HepG2 (cell line): ENCODE measurements at regions not wholly inside any gene's neighbourhood (a gene's known extent, or its start where the extent isn't known, plus 50 kb on each side); places are given as distances from the start of the nearest gene placed in this dataset.

Experiments used
- ATAC-seq: fragments of 200-7000 bp; cut with Tn5 transposase; 3 replicates; pipeline ENCODE4 v1.9.1; 2020; ENCODE audit warnings: mild to moderate bottlenecking, moderate library complexity
- BruUV-seq: library from RNA; stranded (reverse); fragments of 400-500 nt; replicated peaks from 2 replicates; lab custom pipeline; 2021; lab: Mats Ljungman, UMichigan
- CTCF ChIA-PET: fragments of 300-600 bp; formaldehyde crosslinking; extraction: SDS; loops from one replicate; lab custom pipeline; 2021; ENCODE audit warnings: low total read pairs, inconsistent platforms, low intra/inter-chr PET ratio; lab: Yijun Ruan, JAX
- POLR2A ChIA-PET: fragments of 350-600 bp; sonication (Branson Sonifier 250); formaldehyde crosslinking; loops from one replicate; lab custom pipeline; 2020; ENCODE audit warnings: antibody characterized with exemption, inconsistent platforms; lab: Yijun Ruan, JAX
- DNase-seq: peaks from one replicate; pipeline ENCODE4 v3.0.0-alpha.2; 2015; ENCODE audit warnings: low spot score
- FAIRE-seq: peaks from 3 replicates; lab custom pipeline; 2011; peaks lifted over from hg19 to GRCh38; lab: Jason Lieb, UNC
- H2AFZ ChIP-seq: one replicate; pipeline ENCODE4 v1.6.1; 2011; ENCODE audit warnings: low read length, inconsistent platforms
- H3K27ac ChIP-seq: fragments of 300-600 bp; 3 replicates; pipeline ENCODE4 v1.8.0; 2011; ENCODE audit warnings: mixed run types, mild to moderate bottlenecking, mixed read lengths, low read length, inconsistent platforms; ENCODE audit not compliant: insufficient read depth; ENCODE audit errors: extremely low read length
- H3K27me3 ChIP-seq, 2 experiments: fragments of 200-600 bp in 1 of 2; 2 replicates in 1 of 2; 3 replicates in 1 of 2; pipeline versions ENCODE4 v1.6.0 to v1.8.0; 2011; ENCODE audit warnings: low read length in 2 of 2, mild to moderate bottlenecking in 2 of 2, moderate library complexity in 2 of 2, inconsistent platforms in 1 of 2; ENCODE audit not compliant: insufficient read depth in 2 of 2, control insufficient read depth in 1 of 2
- H3K36me3 ChIP-seq, 2 experiments: fragments of 200-600 bp in 1 of 2; replicated peaks in 1 of 2; 2 replicates in 1 of 2; 3 replicates in 1 of 2; pipeline versions ENCODE4 v1.5.1 to v1.8.0; 2011; ENCODE audit warnings: low read length in 2 of 2, inconsistent platforms in 1 of 2; ENCODE audit not compliant: insufficient read depth in 2 of 2, control insufficient read depth in 1 of 2
- H3K4me1 ChIP-seq: 2 replicates; pipeline ENCODE4 v1.5.1; 2012; ENCODE audit warnings: low read length, inconsistent platforms; ENCODE audit not compliant: insufficient read depth
- H3K4me2 ChIP-seq: 2 replicates; pipeline ENCODE4 v1.6.0; 2011; ENCODE audit warnings: low read depth, low read length, inconsistent platforms
- H3K4me3 ChIP-seq, 3 experiments: fragments of 200-600 bp in 1 of 3; sonication (generic), shearing (Covaris generic) in 1 of 3; replicated peaks in 1 of 3; 2 replicates each; pipeline ENCODE4 v1.5.1; 2011 to 2016; ENCODE audit warnings: low read length in 3 of 3, inconsistent platforms in 2 of 3, low read depth in 2 of 3, mild to moderate bottlenecking in 2 of 3, control low read depth in 1 of 3, mixed read lengths in 1 of 3; ENCODE audit not compliant: insufficient read depth in 1 of 3
- H3K79me2 ChIP-seq: one replicate; pipeline ENCODE4 v1.6.1; 2011; ENCODE audit warnings: low read length, inconsistent platforms; ENCODE audit not compliant: insufficient read depth
- H3K9ac ChIP-seq: 2 replicates; pipeline ENCODE4 v1.6.0; 2011; ENCODE audit warnings: mild to moderate bottlenecking, low read depth, low read length, inconsistent platforms; ENCODE audit not compliant: insufficient read depth
- H3K9me3 ChIP-seq: 2 replicates; pipeline ENCODE4 v1.5.1; 2012; ENCODE audit warnings: mild to moderate bottlenecking, low read length
- H4K20me1 ChIP-seq: 2 replicates; pipeline ENCODE4 v1.6.0; 2011; ENCODE audit warnings: inconsistent platforms, mild to moderate bottlenecking, low read length, moderate library complexity; ENCODE audit not compliant: insufficient read depth
- FOXP1 ChIP-seq, 2 experiments: fragments of 450-650 bp in 1 of 2; IDR thresholded peaks; 2 replicates each; pipeline ENCODE4 v1.6.1; 2017 to 2018; ENCODE audit warnings: antibody characterized with exemption in 1 of 2
- HNF4A ChIP-seq: sonication (generic); formaldehyde crosslinking; IDR thresholded peaks from 2 replicates; pipeline ENCODE4 v1.4.0; 2020; ENCODE audit warnings: missing genetic modification reagents
- MBD4 ChIP-seq: IDR thresholded peaks from 2 replicates; pipeline ENCODE4 v1.6.1; 2012; ENCODE audit warnings: low read length, inconsistent platforms, borderline replicate concordance
- MEIS2 ChIP-seq: sonication (generic); formaldehyde crosslinking; IDR thresholded peaks from 2 replicates; pipeline ENCODE4 v1.9.0; 2021; ENCODE audit warnings: mild to moderate bottlenecking, missing genetic modification reagents
- MXI1 ChIP-seq: IDR thresholded peaks from 3 replicates; pipeline ENCODE4 v1.6.1; 2012; ENCODE audit warnings: low read depth, low read length, inconsistent platforms, borderline replicate concordance
- ZNF33A ChIP-seq: sonication (generic); formaldehyde crosslinking; IDR thresholded peaks from 2 replicates; pipeline ENCODE4 v1.5.1; 2020; ENCODE audit warnings: missing genetic modification reagents, mild to moderate bottlenecking, moderate library complexity, borderline replicate concordance
- ZNF543 ChIP-seq: sonication (generic); formaldehyde crosslinking; IDR thresholded peaks from 2 replicates; pipeline ENCODE4 v1.4.0; 2020; ENCODE audit warnings: mild to moderate bottlenecking, missing genetic modification reagents
- ZNF670 ChIP-seq: sonication (generic); formaldehyde crosslinking; IDR thresholded peaks from 2 replicates; pipeline ENCODE4 v1.8.0; 2022; ENCODE audit warnings: mild to moderate bottlenecking, missing genetic modification reagents, borderline replicate concordance
- WGBS: methylation state at CpG from one replicate; pipeline ENCODE4 v1.1.6; 2017; ENCODE audit warnings: low lambda C conversion rate; 5-methylcytosine and 5-hydroxymethylcytosine counted together
- in situ Hi-C: cut with HindIII; loops from 2 replicates; pipeline ENCODE4 v1.10.0; 2017; ENCODE audit warnings: low pct_unique_long_range_greater_than_20kb; ENCODE audit not compliant: extremely low pct_ligation_motif_present
- intact Hi-C: fragments of 100-400 bp; cut with micrococcal nuclease; formaldehyde crosslinking; loops from one replicate; pipeline ENCODE4 v1.10.0; 2022; ENCODE audit not compliant: unreplicated experiment
- TF ChIP-seq, protein P1 (sequence below): sonication (generic); formaldehyde crosslinking; IDR thresholded peaks from 2 replicates; pipeline ENCODE4 v1.4.0; 2020; ENCODE audit warnings: missing genetic modification reagents, borderline replicate concordance
- TF ChIP-seq, protein P2 (sequence below): sonication (generic); formaldehyde crosslinking; IDR thresholded peaks from 2 replicates; pipeline ENCODE4 v1.8.0; 2022; ENCODE audit warnings: mild to moderate bottlenecking, missing genetic modification reagents
- TF ChIP-seq, protein P3 (sequence below): sonication (generic); formaldehyde crosslinking; IDR thresholded peaks from 2 replicates; pipeline ENCODE4 v1.5.1; 2020; ENCODE audit warnings: mild to moderate bottlenecking, missing genetic modification reagents, borderline replicate concordance

DNA sequence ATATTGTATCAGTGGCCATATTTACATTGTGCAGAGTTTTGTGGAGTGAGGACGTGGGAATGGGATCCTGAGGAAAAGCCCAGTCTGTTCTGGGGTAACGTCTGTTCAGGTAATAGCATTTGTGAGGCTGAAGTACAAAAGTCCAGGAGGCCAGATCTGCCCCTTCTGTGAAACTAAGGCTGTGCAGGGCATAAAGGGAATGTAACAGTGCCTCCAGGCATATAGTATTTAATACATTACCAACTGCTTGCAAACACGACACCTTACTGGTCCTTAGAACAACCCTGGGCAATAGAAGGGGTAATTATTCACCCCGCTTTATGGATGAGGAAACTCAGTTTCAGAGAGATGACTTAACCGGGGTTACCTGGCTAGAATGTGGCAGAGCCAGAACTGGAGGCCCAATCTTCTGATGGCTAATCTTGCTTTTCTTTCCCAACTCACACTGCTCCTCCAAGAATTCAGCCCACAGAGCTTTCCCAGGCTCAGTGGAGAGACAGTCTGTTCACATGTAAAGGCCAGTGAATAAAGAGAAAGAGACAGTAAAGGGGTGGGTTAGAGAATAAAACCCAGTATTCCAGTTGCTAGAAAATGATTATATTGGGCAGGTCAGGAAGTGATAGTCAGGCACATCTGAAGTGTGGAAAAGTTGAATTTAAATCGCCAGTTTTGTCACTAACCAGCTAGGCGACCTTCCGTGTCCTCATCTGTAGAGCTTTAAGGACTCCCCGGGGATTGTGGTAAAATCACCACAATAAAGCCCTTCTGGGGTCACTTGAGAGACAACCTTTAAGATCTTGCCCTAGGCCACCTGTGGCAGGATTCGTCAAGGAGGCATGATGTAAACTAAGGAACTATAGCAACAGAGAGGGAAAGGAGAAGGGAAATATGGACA, 280.7 kb upstream of the CITED2 start (continued):
- TF ChIP-seq, protein P1, sequence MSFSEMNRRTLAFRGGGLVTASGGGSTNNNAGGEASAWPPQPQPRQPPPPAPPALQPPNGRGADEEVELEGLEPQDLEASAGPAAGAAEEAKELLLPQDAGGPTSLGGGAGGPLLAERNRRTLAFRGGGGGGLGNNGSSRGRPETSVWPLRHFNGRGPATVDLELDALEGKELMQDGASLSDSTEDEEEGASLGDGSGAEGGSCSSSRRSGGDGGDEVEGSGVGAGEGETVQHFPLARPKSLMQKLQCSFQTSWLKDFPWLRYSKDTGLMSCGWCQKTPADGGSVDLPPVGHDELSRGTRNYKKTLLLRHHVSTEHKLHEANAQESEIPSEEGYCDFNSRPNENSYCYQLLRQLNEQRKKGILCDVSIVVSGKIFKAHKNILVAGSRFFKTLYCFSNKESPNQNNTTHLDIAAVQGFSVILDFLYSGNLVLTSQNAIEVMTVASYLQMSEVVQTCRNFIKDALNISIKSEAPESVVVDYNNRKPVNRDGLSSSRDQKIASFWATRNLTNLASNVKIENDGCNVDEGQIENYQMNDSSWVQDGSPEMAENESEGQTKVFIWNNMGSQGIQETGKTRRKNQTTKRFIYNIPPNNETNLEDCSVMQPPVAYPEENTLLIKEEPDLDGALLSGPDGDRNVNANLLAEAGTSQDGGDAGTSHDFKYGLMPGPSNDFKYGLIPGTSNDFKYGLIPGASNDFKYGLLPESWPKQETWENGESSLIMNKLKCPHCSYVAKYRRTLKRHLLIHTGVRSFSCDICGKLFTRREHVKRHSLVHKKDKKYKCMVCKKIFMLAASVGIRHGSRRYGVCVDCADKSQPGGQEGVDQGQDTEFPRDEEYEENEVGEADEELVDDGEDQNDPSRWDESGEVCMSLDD (CRISPR knock-in tag), result no peak
- TF ChIP-seq, all 625 proteins: peak for 5

DNA sequence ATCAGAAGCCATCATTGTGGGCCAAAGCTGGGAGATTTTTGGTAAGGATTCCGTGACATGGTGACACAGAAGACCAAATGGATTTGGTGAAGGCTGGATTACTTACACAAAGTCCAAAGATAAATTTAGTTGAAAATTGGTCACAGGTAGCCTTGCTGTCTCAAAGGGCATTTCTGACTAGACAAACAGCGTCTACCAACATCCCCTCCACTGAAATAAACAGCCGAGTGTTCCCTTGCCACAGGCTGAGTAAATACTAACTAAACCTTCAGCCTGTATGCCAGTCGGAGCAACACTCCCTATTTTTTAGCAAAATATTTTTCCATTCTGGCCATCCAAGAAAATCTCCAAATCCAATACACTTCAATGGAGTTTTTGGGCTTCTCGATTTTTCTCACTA, 279.9 kb upstream of the CITED2 start:
- no peak for FAIRE-seq
- WGBS, result 2% methylated on average over 5 of the region's 5 CpGs
- in situ Hi-C loops, result no loop called here
- no peak overlapping the region for H3K27ac ChIP-seq
- BruUV-seq, result no TSS peak
- H3K36me3 ChIP-seq, result no peaks in the 10 kb centered on the region
- intact Hi-C loops, result no loop called here
- peak; percentile 12 for DNase-seq
- peak overlapping the region in 1 of 3 experiments; percentile 2; a peak in 3 of 6 replicates for H3K4me3 ChIP-seq
- no peaks in the 10 kb centered on the region for H3K9me3 ChIP-seq
- ATAC-seq, result peak; percentile 82
- ChIA-PET CTCF (no interaction called here), POLR2A (no interaction called here)
- no peak overlapping the region for H2AFZ ChIP-seq
- no peaks in the 10 kb centered on the region for H4K20me1 ChIP-seq
- peaks cover 0 to 7% of the 10 kb centered on the region in 2 experiments; a peak in 1 of 5 replicates for H3K27me3 ChIP-seq
- peak overlapping the region; percentile 64 for H3K4me2 ChIP-seq
- no peak overlapping the region for H3K9ac ChIP-seq
- no peaks in the 10 kb centered on the region for H3K79me2 ChIP-seq
- peaks cover 31% of the 10 kb centered on the region for H3K4me1 ChIP-seq
- TF ChIP-seq, protein P2, sequence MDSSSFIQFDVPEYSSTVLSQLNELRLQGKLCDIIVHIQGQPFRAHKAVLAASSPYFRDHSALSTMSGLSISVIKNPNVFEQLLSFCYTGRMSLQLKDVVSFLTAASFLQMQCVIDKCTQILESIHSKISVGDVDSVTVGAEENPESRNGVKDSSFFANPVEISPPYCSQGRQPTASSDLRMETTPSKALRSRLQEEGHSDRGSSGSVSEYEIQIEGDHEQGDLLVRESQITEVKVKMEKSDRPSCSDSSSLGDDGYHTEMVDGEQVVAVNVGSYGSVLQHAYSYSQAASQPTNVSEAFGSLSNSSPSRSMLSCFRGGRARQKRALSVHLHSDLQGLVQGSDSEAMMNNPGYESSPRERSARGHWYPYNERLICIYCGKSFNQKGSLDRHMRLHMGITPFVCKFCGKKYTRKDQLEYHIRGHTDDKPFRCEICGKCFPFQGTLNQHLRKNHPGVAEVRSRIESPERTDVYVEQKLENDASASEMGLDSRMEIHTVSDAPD (CRISPR knock-in tag), result peak; percentile 58
- peak; percentile 55 for TF ChIP-seq HNF4A
- TF ChIP-seq MXI1, result no peak
- no peak for TF ChIP-seq ZNF543 (CRISPR knock-in tag)
- TF ChIP-seq ZNF670 (CRISPR knock-in tag), result 0 out of 2 replicates have a peak, but pooled peaks have one; percentile 63
- no peak for TF ChIP-seq MBD4
- TF ChIP-seq ZNF33A (CRISPR knock-in tag), result 0 out of 2 replicates have a peak, but pooled peaks have one; percentile 65
- TF ChIP-seq, protein P3, sequence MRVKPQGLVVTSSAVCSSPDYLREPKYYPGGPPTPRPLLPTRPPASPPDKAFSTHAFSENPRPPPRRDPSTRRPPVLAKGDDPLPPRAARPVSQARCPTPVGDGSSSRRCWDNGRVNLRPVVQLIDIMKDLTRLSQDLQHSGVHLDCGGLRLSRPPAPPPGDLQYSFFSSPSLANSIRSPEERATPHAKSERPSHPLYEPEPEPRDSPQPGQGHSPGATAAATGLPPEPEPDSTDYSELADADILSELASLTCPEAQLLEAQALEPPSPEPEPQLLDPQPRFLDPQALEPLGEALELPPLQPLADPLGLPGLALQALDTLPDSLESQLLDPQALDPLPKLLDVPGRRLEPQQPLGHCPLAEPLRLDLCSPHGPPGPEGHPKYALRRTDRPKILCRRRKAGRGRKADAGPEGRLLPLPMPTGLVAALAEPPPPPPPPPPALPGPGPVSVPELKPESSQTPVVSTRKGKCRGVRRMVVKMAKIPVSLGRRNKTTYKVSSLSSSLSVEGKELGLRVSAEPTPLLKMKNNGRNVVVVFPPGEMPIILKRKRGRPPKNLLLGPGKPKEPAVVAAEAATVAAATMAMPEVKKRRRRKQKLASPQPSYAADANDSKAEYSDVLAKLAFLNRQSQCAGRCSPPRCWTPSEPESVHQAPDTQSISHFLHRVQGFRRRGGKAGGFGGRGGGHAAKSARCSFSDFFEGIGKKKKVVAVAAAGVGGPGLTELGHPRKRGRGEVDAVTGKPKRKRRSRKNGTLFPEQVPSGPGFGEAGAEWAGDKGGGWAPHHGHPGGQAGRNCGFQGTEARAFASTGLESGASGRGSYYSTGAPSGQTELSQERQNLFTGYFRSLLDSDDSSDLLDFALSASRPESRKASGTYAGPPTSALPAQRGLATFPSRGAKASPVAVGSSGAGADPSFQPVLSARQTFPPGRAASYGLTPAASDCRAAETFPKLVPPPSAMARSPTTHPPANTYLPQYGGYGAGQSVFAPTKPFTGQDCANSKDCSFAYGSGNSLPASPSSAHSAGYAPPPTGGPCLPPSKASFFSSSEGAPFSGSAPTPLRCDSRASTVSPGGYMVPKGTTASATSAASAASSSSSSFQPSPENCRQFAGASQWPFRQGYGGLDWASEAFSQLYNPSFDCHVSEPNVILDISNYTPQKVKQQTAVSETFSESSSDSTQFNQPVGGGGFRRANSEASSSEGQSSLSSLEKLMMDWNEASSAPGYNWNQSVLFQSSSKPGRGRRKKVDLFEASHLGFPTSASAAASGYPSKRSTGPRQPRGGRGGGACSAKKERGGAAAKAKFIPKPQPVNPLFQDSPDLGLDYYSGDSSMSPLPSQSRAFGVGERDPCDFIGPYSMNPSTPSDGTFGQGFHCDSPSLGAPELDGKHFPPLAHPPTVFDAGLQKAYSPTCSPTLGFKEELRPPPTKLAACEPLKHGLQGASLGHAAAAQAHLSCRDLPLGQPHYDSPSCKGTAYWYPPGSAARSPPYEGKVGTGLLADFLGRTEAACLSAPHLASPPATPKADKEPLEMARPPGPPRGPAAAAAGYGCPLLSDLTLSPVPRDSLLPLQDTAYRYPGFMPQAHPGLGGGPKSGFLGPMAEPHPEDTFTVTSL (CRISPR knock-in tag), result 0 out of 2 replicates have a peak, but pooled peaks have one; percentile 53
- TF ChIP-seq MEIS2, result no peak
- no peak for TF ChIP-seq FOXP1 (IDR thresholded peaks at IDR 0.05)
- TF ChIP-seq FOXP1 (CRISPR knock-in tag; IDR thresholded peaks at IDR 0.05), result peak; percentile 60
